Effector memory CD4-positive, alpha-beta T cell (primary cell): ENCODE measurements at regions not wholly inside any gene's neighbourhood (a gene's known extent, or its start where the extent isn't known, plus 50 kb on each side); places are given as distances from the start of the nearest gene placed in this dataset.

Experiments used
- DNase-seq, 3 donors: peaks; one replicate each; pipeline ENCODE4 v3.0.0-alpha.2; 2020
- H3K27ac ChIP-seq: 2 replicates; pipeline ENCODE4 v1.7.0; 2013; ENCODE audit warnings: mild to moderate bottlenecking, low read length, moderate library complexity; ENCODE audit not compliant: insufficient read depth, poor library complexity, severe bottlenecking
- H3K27me3 ChIP-seq: replicated peaks from 2 replicates; pipeline ENCODE4 v1.7.0; 2013; ENCODE audit warnings: mild to moderate bottlenecking, low read length; ENCODE audit not compliant: insufficient read depth, control insufficient read depth, poor library complexity, severe bottlenecking
- H3K36me3 ChIP-seq: 2 replicates; pipeline ENCODE4 v1.7.0; 2013; ENCODE audit warnings: mild to moderate bottlenecking, low read length, moderate library complexity; ENCODE audit not compliant: control insufficient read depth, insufficient read depth
- H3K4me1 ChIP-seq: 2 replicates; pipeline ENCODE4 v1.7.0; 2013; ENCODE audit warnings: low read length, mild to moderate bottlenecking; ENCODE audit not compliant: control insufficient read depth, insufficient read depth, poor library complexity, severe bottlenecking
- H3K4me3 ChIP-seq: 2 replicates; pipeline ENCODE4 v1.7.0; 2013; ENCODE audit warnings: low read length, low read depth, mild to moderate bottlenecking; ENCODE audit not compliant: insufficient read depth, poor library complexity, severe bottlenecking
- H3K9me3 ChIP-seq: 2 replicates; pipeline ENCODE4 v1.7.0; 2013; ENCODE audit warnings: mild to moderate bottlenecking, low read length, moderate library complexity; ENCODE audit not compliant: control insufficient read depth

- no peak overlapping the region for H3K27ac ChIP-seq
- H3K27me3 ChIP-seq: no peaks in the 10 kb centered on the region
- DNase-seq: no peak
- no peaks in the 10 kb centered on the region for H3K9me3 ChIP-seq
- no peak overlapping the region for H3K4me3 ChIP-seq
- H3K36me3 ChIP-seq: no peaks in the 10 kb centered on the region
- H3K4me1 ChIP-seq: no peaks in the 10 kb centered on the region
Measured at GRCh38 chr16:80389338-80389737, 151.5 kb upstream of the DYNLRB2 start.

DNA sequence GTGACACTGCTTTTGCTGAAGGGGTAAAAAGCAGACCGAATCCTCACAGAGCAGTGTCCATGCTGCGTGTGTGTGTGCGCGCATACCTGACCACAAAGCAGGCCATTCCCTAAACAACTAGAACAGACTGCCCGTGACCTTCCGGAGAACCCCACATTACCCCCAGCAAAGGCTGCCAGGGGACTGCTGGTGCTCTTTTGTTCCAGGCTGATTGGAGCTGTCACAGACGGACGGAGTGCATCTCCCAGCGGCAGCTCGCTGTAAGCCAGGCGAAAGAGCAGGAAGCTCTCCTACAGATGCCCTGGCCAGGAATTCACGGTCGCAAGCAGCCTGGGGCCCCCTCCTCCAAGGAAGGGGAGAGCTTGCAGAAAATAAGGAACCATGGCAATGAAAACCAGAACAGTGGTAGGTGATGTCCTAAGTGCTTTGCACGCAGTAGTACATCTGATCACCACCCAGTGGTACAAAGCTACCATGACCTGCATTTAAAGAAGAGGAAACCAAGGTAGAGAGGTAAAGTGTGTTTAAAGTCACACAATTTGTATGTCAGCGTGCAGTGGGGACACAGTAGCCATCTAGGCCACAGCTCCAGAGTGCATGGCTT lies 153.4 kb upstream of the DYNLRB2 start:
- no peak for DNase-seq
- Histone ChIP-seq H3K27ac (no peak overlapping the region), H3K4me1 (no peaks in the 10 kb centered on the region), H3K4me3 (no peak overlapping the region), H3K27me3 (no peaks in the 10 kb centered on the region), H3K36me3 (no peaks in the 10 kb centered on the region), H3K9me3 (no peaks in the 10 kb centered on the region)

- no peak for DNase-seq
Measured at GRCh38 chr16:80384862-80385261, 155.9 kb upstream of the DYNLRB2 start.

DNA sequence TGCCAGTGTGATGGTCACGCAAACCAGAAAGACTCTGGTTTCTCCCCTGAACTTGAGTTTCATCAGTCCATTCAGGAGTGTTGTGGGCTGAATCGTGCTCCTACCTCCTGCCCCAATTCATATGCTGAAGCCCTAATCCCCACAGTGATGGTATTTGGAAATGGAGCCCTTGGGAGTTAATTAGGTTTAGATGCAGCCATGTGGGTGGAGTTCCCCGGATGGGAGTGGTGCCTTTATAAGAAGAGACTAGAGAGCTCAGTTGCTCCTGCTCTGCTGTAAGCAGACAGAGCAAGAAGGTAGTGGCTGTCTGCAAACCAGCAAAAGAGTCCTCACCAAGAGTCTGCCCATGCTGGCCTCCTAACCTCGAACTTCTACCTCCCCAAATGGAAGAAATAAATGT lies 160.3 kb upstream of the DYNLRB2 start:
- no peak for DNase-seq
- no peak overlapping the region for H3K4me3 ChIP-seq
- no peak overlapping the region for H3K27ac ChIP-seq
- no peaks in the 10 kb centered on the region for H3K9me3 ChIP-seq
- H3K36me3 ChIP-seq: no peaks in the 10 kb centered on the region
- H3K4me1 ChIP-seq: no peaks in the 10 kb centered on the region
- no peaks in the 10 kb centered on the region for H3K27me3 ChIP-seq

More at GRCh38 chr16:80384862-80385261, 155.9 kb upstream of the DYNLRB2 start:
- no peaks in the 10 kb centered on the region for H3K4me1 ChIP-seq
- no peak overlapping the region for H3K27ac ChIP-seq
- H3K36me3 ChIP-seq: no peaks in the 10 kb centered on the region
- no peaks in the 10 kb centered on the region for H3K27me3 ChIP-seq
- no peak overlapping the region for H3K4me3 ChIP-seq
- no peaks in the 10 kb centered on the region for H3K9me3 ChIP-seq

- Histone ChIP-seq H3K27me3 (no peaks in the 10 kb centered on the region), H3K4me1 (no peaks in the 10 kb centered on the region), H3K4me3 (no peak overlapping the region), H3K27ac (no peak overlapping the region), H3K9me3 (no peaks in the 10 kb centered on the region), H3K36me3 (no peaks in the 10 kb centered on the region)
- DNase-seq: no peak
Measured at GRCh38 chr16:80377096-80377956, 163.5 kb upstream of the DYNLRB2 start.

DNA sequence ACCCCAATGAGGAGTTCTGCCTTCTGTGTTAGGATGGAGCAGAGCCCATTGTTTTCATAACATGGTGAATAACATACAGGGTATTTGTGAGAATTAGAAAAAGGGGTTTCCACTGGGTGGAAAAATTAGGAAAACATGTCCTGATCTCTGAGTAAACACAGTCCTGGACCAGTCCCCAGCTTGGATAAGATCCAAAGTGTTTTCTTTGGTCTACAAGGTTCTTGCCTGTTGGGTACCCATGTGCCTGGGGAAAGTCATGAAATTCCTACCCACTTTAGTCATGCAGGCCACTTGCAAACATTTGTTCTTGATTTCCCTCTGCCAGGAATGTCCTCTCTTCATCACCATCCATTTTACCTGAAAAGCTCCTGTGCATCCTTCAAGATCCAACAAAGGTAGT lies 164.8 kb upstream of the DYNLRB2 start:
- Histone ChIP-seq H3K4me1 (no peaks in the 10 kb centered on the region), H3K4me3 (no peak overlapping the region), H3K36me3 (no peaks in the 10 kb centered on the region), H3K9me3 (no peaks in the 10 kb centered on the region), H3K27ac (no peak overlapping the region), H3K27me3 (no peaks in the 10 kb centered on the region)
- no peak for DNase-seq

- H3K27me3 ChIP-seq: no peaks in the 10 kb centered on the region
- no peak overlapping the region for H3K27ac ChIP-seq
- no peak overlapping the region for H3K4me3 ChIP-seq
- H3K36me3 ChIP-seq: no peaks in the 10 kb centered on the region
- no peaks in the 10 kb centered on the region for H3K4me1 ChIP-seq
- no peak for DNase-seq
- H3K9me3 ChIP-seq: no peaks in the 10 kb centered on the region
Measured at GRCh38 chr16:80375513-80375912, 165.3 kb upstream of the DYNLRB2 start.

DNA sequence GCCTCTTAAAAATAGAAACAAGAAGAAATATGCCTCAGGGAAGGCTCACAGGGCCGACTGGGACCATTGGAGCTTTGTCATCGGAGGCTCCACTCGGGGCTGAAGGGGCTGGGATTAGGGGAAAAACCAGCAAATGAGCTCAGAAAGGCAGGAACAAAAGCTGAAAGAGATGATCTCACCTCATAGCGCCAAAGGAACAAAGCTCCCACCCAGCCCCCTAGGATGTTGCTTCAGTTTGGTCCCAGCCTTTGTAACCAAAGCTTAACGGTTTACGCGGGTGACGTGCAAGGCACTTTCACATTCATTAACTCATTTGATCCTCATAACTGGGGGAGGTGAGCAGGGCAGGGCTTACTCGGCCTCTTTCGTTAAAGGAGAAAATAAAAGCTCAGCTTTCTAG lies 168.5 kb upstream of the DYNLRB2 start:
- Histone ChIP-seq H3K4me1 (no peaks in the 10 kb centered on the region), H3K27me3 (no peaks in the 10 kb centered on the region), H3K9me3 (no peaks in the 10 kb centered on the region), H3K36me3 (no peaks in the 10 kb centered on the region), H3K4me3 (no peak overlapping the region), H3K27ac (no peak overlapping the region)
- DNase-seq: no peak

- no peaks in the 10 kb centered on the region for H3K27me3 ChIP-seq
- H3K4me3 ChIP-seq: no peak overlapping the region
- H3K27ac ChIP-seq: no peak overlapping the region
- H3K36me3 ChIP-seq: no peaks in the 10 kb centered on the region
- no peak for DNase-seq
- no peaks in the 10 kb centered on the region for H3K4me1 ChIP-seq
- no peaks in the 10 kb centered on the region for H3K9me3 ChIP-seq
Measured at GRCh38 chr16:80369138-80369958, 171.4 kb upstream of the DYNLRB2 start.
